Hematopoietic multipotent progenitor cell treated with erythropoietin and hydrocortisone succinate and interleukin-3 and kit ligand, for 4 days (in vitro differentiated cells): ENCODE measurements at regions not wholly inside any gene's neighbourhood (a gene's known extent, or its start where the extent isn't known, plus 50 kb on each side); places are given as distances from the start of the nearest gene placed in this dataset.
"Not testable (repeated sequence)": the region's sequence is repeated elsewhere in the genome, so short reads cannot be mapped to it uniquely, and the experiment has no call there.

ENCODE experiments used
- DNase-seq: peaks from one replicate; pipeline ENCODE4 v3.0.0-alpha.2; 2015

GRCh38 chr20:22821796-22822195, 213.3 kb upstream of the SSTR4 start:
- peak; percentile 5 for DNase-seq

GRCh38 chr20:22823119-22823518, 212.0 kb upstream of the SSTR4 start:
- no peak for DNase-seq

GRCh38 chr20:22824077-22824476, 211.0 kb upstream of the SSTR4 start:
- no peak for DNase-seq

- no peak for DNase-seq
Measured at GRCh38 chr20:22825076-22825475, 210.0 kb upstream of the SSTR4 start.

- DNase-seq: no peak
Measured at GRCh38 chr20:22825546-22825945, 209.6 kb upstream of the SSTR4 start.

- DNase-seq: no peak
Measured at GRCh38 chr20:22826306-22827230, 208.5 kb upstream of the SSTR4 start.

- DNase-seq: no peak
Measured at GRCh38 chr20:22827916-22828315, 207.2 kb upstream of the SSTR4 start.

GRCh38 chr20:22829356-22829755, 205.8 kb upstream of the SSTR4 start:
- DNase-seq: no peak

- DNase-seq: no peak
Measured at GRCh38 chr20:22830138-22830537, 205.0 kb upstream of the SSTR4 start.

- DNase-seq: not testable (repeated sequence)
Measured at GRCh38 chr20:22830715-22831114, 204.4 kb upstream of the SSTR4 start.

GRCh38 chr20:22833851-22834250, 201.3 kb upstream of the SSTR4 start:
- peak; percentile 38 for DNase-seq

GRCh38 chr20:22834651-22835256, 200.4 kb upstream of the SSTR4 start:
- DNase-seq: no peak

- no peak for DNase-seq
Measured at GRCh38 chr20:22836211-22836610, 198.9 kb upstream of the SSTR4 start.

GRCh38 chr20:22836877-22837276, 198.2 kb upstream of the SSTR4 start:
- peak; percentile 41 for DNase-seq

- no peak for DNase-seq
Measured at GRCh38 chr20:22838001-22838400, 197.1 kb upstream of the SSTR4 start.

- no peak for DNase-seq
Measured at GRCh38 chr20:22841846-22842245, 193.3 kb upstream of the SSTR4 start.

- no peak for DNase-seq
Measured at GRCh38 chr20:22842793-22843192, 192.3 kb upstream of the SSTR4 start.

GRCh38 chr20:22844959-22845358, 190.2 kb upstream of the SSTR4 start:
- no peak for DNase-seq

- no peak for DNase-seq
Measured at GRCh38 chr20:22846863-22847262, 188.2 kb upstream of the SSTR4 start.

- DNase-seq: no peak
Measured at GRCh38 chr20:22848364-22848763, 186.7 kb upstream of the SSTR4 start.

- peak; percentile 53 for DNase-seq
Measured at GRCh38 chr20:22851679-22852346, 183.3 kb upstream of the SSTR4 start.

- DNase-seq: no peak
Measured at GRCh38 chr20:22861231-22861980, 173.7 kb upstream of the SSTR4 start.

GRCh38 chr20:22861990-22862389, 173.1 kb upstream of the SSTR4 start:
- DNase-seq: no peak
